ENCODE measurements at regions not wholly inside any gene's neighbourhood (a gene's known extent, or its start where the extent isn't known, plus 50 kb on each side); places are given as distances from the start of the nearest gene placed in this dataset.
"Not testable (repeated sequence)": the region's sequence is repeated elsewhere in the genome, so short reads cannot be mapped to it uniquely, and the experiment has no call there.

GRCh38 chr2:180846756-180847472, 133.5 kb upstream of the UBE2E3 start:
- no peak for ATAC-seq
- DNase-seq, result no peak
- intact Hi-C loops (cut with DNase I, micrococcal nuclease), result no loop called here

GRCh38 chr2:180842461-180842860, 137.9 kb upstream of the UBE2E3 start:
- intact Hi-C loops (cut with DNase I, micrococcal nuclease), result no loop called here
- ATAC-seq, result no peak
- no peak for DNase-seq

- intact Hi-C loops (cut with DNase I, micrococcal nuclease), result no loop called here
- DNase-seq (no peak), ATAC-seq (no peak)
These were observed 139.8 kb upstream of the UBE2E3 start for GRCh38 chr2:180840641-180841040.

GRCh38 chr2:180829836-180830235, 150.6 kb upstream of the UBE2E3 start:
- ATAC-seq (no peak), DNase-seq (no peak)
- intact Hi-C loops (cut with DNase I, micrococcal nuclease), result no loop called here

GRCh38 chr2:180829261-180829660, 151.1 kb upstream of the UBE2E3 start:
- ATAC-seq, result no peak
- DNase-seq, result no peak
- intact Hi-C loops (cut with DNase I, micrococcal nuclease), result no loop called here

GRCh38 chr2:180828756-180829155, 151.6 kb upstream of the UBE2E3 start:
- ATAC-seq, result no peak
- intact Hi-C loops (cut with DNase I, micrococcal nuclease), result no loop called here
- DNase-seq, result no peak

GRCh38 chr2:180823546-180824141, 156.8 kb upstream of the UBE2E3 start:
- intact Hi-C loops (cut with DNase I, micrococcal nuclease), result no loop called here
- DNase-seq (no peak), ATAC-seq (no peak)

GRCh38 chr2:180819106-180819505, 161.3 kb upstream of the UBE2E3 start:
- ATAC-seq (no peak), DNase-seq (no peak)
- intact Hi-C loops (cut with DNase I, micrococcal nuclease), result no loop called here

GRCh38 chr2:180818700-180819099, 161.7 kb upstream of the UBE2E3 start:
- ATAC-seq; intact Hi-C loops (cut with DNase I, micrococcal nuclease): not testable (repeated sequence)

GRCh38 chr2:180799141-180799540, 181.3 kb upstream of the UBE2E3 start:
- intact Hi-C loops (cut with DNase I, micrococcal nuclease), result no loop called here
- ATAC-seq, result no peak
- DNase-seq, result no peak

More at GRCh38 chr2:180818700-180819099, 161.7 kb upstream of the UBE2E3 start:
- not testable (repeated sequence) for DNase-seq

- DNase-seq (no peak), ATAC-seq (no peak)
- intact Hi-C loops (cut with DNase I, micrococcal nuclease), result no loop called here
These were observed 189.5 kb upstream of the UBE2E3 start for GRCh38 chr2:180790891-180791290.

- DNase-seq (no peak), ATAC-seq (no peak)
- intact Hi-C loops (cut with DNase I, micrococcal nuclease), result no loop called here
These were observed 193.1 kb upstream of the UBE2E3 start for GRCh38 chr2:180787330-180787729.

GRCh38 chr2:180781276-180781675, 199.1 kb upstream of the UBE2E3 start:
- ATAC-seq (no peak), DNase-seq (no peak)
- intact Hi-C loops (cut with DNase I, micrococcal nuclease), result no loop called here

- DNase-seq (no peak), ATAC-seq (no peak)
- intact Hi-C loops (cut with DNase I, micrococcal nuclease), result no loop called here
These were observed 202.1 kb upstream of the UBE2E3 start for GRCh38 chr2:180778291-180778690.

- no peak for DNase-seq
- intact Hi-C loops (cut with DNase I, micrococcal nuclease), result no loop called here
- no peak for ATAC-seq
These were observed 203.5 kb upstream of the UBE2E3 start for GRCh38 chr2:180776921-180777320.

- intact Hi-C loops (cut with DNase I, micrococcal nuclease), result no loop called here
- no peak for DNase-seq
- ATAC-seq, result no peak
These were observed 204.7 kb upstream of the UBE2E3 start for GRCh38 chr2:180775711-180776110.

GRCh38 chr2:180765316-180765715, 215.1 kb upstream of the UBE2E3 start:
- DNase-seq; intact Hi-C loops (cut with DNase I, micrococcal nuclease); ATAC-seq: not testable (repeated sequence)

GRCh38 chr2:180763263-180763989, 217.0 kb upstream of the UBE2E3 start:
- intact Hi-C loops (cut with DNase I, micrococcal nuclease), result no loop called here
- no peak for DNase-seq

GRCh38 chr2:180761224-180761623, 219.2 kb upstream of the UBE2E3 start:
- no peak for DNase-seq
- intact Hi-C loops (cut with DNase I, micrococcal nuclease), result no loop called here
- peak; percentile 43 for ATAC-seq

More at GRCh38 chr2:180763263-180763989, 217.0 kb upstream of the UBE2E3 start:
- ATAC-seq, result peak; percentile 75

GRCh38 chr2:180759631-180760030, 220.8 kb upstream of the UBE2E3 start:
- intact Hi-C loops (cut with DNase I, micrococcal nuclease), result no loop called here
- ATAC-seq (no peak), DNase-seq (no peak)
